Stimulated activated CD8-positive, alpha-beta memory T cell treated with anti-CD3 and anti-CD28 coated beads, Interleukin-12 subunit alpha, Interleukin-12 subunit beta, amount 100 ng/mL, for 24 hours (primary cell): ENCODE measurements at regions not wholly inside any gene's neighbourhood (a gene's known extent, or its start where the extent isn't known, plus 50 kb on each side); places are given as distances from the start of the nearest gene placed in this dataset.

Source experiments
- DNase-seq: peaks from one replicate; pipeline ENCODE4 v3.0.0-alpha.2; 2020; ENCODE audit errors: extremely low read depth

- DNase-seq: no peak
Observed at GRCh38 chr12:124397807-124398577, 103.1 kb downstream of the RFLNA start.

- DNase-seq: no peak
Observed at GRCh38 chr12:124397399-124397679, 102.4 kb downstream of the RFLNA start.

GRCh38 chr12:124396544-124397398 lies 101.9 kb downstream of the RFLNA start:
- DNase-seq: no peak

- DNase-seq: no peak
Observed at GRCh38 chr12:124395986-124396385, 101.1 kb downstream of the RFLNA start.

GRCh38 chr12:124395284-124395752 lies 100.4 kb downstream of the RFLNA start:
- DNase-seq: no peak

GRCh38 chr12:124394462-124395128 lies 99.7 kb downstream of the RFLNA start:
- no peak for DNase-seq

GRCh38 chr12:124393831-124394230 lies 98.9 kb downstream of the RFLNA start:
- no peak for DNase-seq

GRCh38 chr12:124393414-124393790 lies 98.5 kb downstream of the RFLNA start:
- no peak for DNase-seq

- no peak for DNase-seq
Observed at GRCh38 chr12:124392667-124393413, 97.9 kb downstream of the RFLNA start.

- no peak for DNase-seq
Observed at GRCh38 chr12:124392271-124392666, 97.4 kb downstream of the RFLNA start.

- no peak for DNase-seq
Observed at GRCh38 chr12:124391340-124392261, 96.7 kb downstream of the RFLNA start.

GRCh38 chr12:124390442-124391097 lies 95.7 kb downstream of the RFLNA start:
- DNase-seq: no peak

GRCh38 chr12:124389725-124390441 lies 95.0 kb downstream of the RFLNA start:
- DNase-seq: no peak

- no peak for DNase-seq
Observed at GRCh38 chr12:124389138-124389724, 94.3 kb downstream of the RFLNA start.

- no peak for DNase-seq
Observed at GRCh38 chr12:124388679-124389137, 93.8 kb downstream of the RFLNA start.

GRCh38 chr12:124388038-124388671 lies 93.3 kb downstream of the RFLNA start:
- no peak for DNase-seq

GRCh38 chr12:124387528-124387911 lies 92.6 kb downstream of the RFLNA start:
- DNase-seq: no peak

GRCh38 chr12:124386661-124387527 lies 92.0 kb downstream of the RFLNA start:
- DNase-seq: no peak
